WI38 (cell line): ENCODE measurements at regions not wholly inside any gene's neighbourhood (a gene's known extent, or its start where the extent isn't known, plus 50 kb on each side); places are given as distances from the start of the nearest gene placed in this dataset.

ENCODE experiments used
- H3K4me3 ChIP-seq: 2 replicates; pipeline ENCODE4 v1.5.1; 2011; ENCODE audit warnings: low read depth, mild to moderate bottlenecking, control low read depth, low read length
- TF ChIP-seq, protein P1 (sequence below): IDR thresholded peaks from 2 replicates; pipeline ENCODE4 v1.5.1; 2012; ENCODE audit warnings: low read depth, mild to moderate bottlenecking, control low read depth, low read length

DNA sequence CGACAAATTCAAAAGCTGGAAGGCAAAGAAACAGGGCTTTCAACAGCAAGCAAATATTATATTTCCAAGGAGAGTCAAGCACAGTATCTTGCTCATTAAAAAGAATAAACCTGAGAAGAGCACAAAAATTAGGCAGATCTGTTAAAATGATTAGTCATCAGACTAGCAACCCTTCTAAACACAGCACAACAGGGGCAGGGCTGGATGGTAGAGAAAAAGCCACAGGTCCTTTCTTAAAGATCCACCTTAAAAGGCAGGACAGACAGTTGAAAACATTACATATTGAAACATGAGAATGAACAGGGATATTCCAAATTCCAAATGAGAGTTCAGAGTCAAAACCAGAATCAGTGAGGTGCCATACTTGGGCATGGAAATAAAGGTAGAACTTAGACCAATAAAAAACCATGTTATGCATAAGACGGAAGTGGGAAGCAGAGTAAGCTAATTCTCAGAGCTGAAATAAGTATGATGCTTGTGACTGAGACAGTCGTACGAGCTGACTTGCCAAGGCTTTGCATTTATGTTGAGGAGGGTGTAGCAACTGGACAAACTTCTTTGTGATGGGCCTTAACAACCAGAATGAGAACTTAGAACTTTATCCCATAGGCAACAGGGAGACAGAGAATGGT is 126.9 kb upstream of the FAM9B start:
- TF ChIP-seq, protein P1, sequence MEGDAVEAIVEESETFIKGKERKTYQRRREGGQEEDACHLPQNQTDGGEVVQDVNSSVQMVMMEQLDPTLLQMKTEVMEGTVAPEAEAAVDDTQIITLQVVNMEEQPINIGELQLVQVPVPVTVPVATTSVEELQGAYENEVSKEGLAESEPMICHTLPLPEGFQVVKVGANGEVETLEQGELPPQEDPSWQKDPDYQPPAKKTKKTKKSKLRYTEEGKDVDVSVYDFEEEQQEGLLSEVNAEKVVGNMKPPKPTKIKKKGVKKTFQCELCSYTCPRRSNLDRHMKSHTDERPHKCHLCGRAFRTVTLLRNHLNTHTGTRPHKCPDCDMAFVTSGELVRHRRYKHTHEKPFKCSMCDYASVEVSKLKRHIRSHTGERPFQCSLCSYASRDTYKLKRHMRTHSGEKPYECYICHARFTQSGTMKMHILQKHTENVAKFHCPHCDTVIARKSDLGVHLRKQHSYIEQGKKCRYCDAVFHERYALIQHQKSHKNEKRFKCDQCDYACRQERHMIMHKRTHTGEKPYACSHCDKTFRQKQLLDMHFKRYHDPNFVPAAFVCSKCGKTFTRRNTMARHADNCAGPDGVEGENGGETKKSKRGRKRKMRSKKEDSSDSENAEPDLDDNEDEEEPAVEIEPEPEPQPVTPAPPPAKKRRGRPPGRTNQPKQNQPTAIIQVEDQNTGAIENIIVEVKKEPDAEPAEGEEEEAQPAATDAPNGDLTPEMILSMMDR = no peak
- no peak overlapping the region for H3K4me3 ChIP-seq

GRCh38 chrX:9162698-9163097 is 128.8 kb upstream of the FAM9B start:
- TF ChIP-seq, protein P1 = no peak
- H3K4me3 ChIP-seq = no peak overlapping the region

DNA sequence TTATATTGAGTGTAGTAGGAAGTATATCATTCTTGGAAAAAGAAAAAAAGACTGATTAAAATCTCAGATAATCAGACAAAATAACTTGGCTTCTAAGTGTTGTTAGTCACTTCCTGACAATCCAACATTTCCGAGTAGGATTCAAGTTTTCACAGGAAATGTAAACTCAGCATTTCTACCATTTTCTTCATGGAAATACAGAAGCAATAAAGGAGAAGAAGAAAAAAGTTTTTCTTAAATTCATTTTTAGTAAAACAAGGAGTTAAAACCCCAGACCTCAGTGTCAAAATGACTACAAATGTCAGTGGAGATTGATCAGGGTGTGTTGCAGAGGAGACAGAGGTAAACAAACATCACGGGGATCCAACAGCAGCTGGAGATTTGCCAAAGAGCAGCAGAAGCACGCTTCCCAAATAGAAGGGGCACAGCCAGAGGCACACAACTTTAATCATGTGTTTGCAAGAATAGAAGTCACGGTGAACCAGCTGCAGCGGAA is 129.3 kb upstream of the FAM9B start:
- TF ChIP-seq, protein P1 = no peak
- H3K4me3 ChIP-seq = no peak overlapping the region

DNA sequence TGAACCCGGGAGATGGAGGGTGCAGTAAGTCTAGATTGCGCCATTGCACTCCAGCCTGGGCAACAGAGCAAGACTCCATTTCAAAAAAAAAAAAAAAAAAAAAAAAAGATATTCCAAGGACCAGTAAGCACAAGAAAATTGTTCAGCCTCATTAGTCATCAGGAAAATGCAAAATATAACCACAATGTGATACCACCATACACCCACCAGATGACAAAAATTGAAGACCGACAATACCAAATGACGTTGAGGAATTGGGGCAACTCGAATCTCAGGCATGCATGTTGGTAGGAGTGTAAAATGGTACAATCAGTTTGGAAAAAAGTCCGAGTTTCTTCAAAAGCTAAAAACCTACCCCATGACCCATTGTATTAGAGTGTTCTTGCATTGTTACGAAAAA is 130.2 kb upstream of the FAM9B start:
- TF ChIP-seq, protein P1 = no peak
- no peak overlapping the region for H3K4me3 ChIP-seq

DNA sequence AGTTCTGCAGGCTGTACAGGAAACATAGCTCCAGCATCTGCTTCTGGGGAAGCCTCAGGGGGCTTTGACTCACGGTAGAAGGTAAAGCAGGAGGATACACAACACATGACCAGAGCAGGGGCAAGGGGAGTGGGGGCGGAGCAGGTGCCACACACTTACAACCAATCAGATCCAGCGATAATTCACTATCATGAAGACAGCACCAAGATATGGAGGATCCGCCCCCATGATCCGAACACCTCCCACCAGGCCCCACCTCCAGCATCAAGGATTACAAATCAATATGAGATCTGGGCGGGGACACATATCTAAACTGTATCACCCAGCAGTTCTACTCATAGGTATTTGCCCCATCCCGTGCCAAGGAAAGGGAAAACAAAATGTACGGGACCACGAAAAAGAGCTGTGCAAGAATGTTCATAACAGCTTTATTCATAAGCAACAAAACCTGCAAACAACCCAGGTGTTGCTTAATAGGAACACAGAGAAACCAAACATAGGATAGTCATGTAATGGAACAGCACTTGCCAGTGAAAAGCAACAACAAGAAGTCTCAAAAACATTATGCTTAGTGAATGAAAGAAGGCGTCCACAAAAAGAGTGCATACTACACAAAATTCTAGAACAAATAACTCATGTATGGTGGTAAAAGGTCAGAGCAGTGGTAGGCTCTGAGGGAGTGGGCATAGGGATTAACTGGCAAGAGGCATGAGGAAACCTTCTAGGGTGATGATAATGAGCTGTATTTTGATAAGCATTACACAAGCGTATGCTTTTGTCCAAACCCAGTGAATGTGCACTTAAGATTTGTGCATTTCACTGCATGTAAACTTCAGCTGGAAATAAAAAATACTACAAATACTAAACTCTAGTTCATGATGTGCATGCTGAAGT is 130.9 kb upstream of the FAM9B start:
- no peak overlapping the region for H3K4me3 ChIP-seq
- TF ChIP-seq, protein P1 = no peak

DNA sequence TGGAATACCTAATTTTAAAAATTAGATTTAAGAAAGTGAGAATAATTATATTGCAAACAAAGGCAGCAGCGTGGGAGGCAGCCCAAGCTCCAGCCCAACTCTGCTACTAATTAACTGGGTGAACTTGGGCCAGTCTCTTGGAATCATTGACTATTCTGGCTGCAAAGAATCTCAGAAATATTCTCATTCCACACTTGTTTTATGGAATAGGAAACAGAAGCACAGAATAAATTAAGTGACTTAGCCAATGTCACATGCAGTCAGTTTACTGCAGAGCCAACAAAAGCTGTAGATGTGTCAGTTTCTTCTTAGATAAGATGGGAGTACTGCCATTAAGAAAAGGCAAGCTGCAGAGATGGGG is 132.6 kb upstream of the FAM9B start:
- TF ChIP-seq, protein P1 = no peak
- no peak overlapping the region for H3K4me3 ChIP-seq

- TF ChIP-seq, protein P1 = no peak
- H3K4me3 ChIP-seq = no peak overlapping the region
These were observed 138.0 kb upstream of the FAM9B start for GRCh38 chrX:9171841-9172463.
